ENCODE measurements at regions not wholly inside any gene's neighbourhood (a gene's known extent, or its start where the extent isn't known, plus 50 kb on each side); places are given as distances from the start of the nearest gene placed in this dataset.

- DNase-seq (ENCODE audit: low read depth): no peak
- H3K4me3 ChIP-seq (ENCODE audit: low read length): no peak overlapping the region
- TF ChIP-seq, protein P1, sequence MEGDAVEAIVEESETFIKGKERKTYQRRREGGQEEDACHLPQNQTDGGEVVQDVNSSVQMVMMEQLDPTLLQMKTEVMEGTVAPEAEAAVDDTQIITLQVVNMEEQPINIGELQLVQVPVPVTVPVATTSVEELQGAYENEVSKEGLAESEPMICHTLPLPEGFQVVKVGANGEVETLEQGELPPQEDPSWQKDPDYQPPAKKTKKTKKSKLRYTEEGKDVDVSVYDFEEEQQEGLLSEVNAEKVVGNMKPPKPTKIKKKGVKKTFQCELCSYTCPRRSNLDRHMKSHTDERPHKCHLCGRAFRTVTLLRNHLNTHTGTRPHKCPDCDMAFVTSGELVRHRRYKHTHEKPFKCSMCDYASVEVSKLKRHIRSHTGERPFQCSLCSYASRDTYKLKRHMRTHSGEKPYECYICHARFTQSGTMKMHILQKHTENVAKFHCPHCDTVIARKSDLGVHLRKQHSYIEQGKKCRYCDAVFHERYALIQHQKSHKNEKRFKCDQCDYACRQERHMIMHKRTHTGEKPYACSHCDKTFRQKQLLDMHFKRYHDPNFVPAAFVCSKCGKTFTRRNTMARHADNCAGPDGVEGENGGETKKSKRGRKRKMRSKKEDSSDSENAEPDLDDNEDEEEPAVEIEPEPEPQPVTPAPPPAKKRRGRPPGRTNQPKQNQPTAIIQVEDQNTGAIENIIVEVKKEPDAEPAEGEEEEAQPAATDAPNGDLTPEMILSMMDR (conservative IDR thresholded peaks at IDR 0.05; ENCODE audit: low read length): no peak
These were observed 175.7 kb upstream of the ZEB2 start for GRCh38 chr2:144695657-144696056.

DNA sequence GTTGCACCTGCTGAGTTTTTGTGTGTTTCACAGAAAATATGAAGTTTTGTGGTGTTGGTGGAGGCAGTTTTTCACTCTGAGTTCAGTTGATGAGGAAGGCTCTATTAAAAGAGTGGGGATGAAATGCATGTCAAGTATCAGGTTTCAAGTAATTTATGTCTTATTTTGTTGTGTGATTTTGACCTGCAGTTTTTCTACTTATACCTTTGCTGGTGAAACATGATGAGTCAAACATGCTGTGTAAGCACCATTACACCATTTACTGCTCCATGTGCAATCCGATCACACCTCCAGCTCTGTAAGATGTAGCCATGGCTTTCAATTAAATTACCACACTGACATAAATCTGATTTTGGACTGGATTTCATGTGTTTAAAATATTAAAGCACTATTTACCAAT lies 174.5 kb upstream of the ZEB2 start:
- H3K4me3 ChIP-seq (ENCODE audit: low read length): no peak overlapping the region
- TF ChIP-seq, protein P1 (conservative IDR thresholded peaks at IDR 0.05; ENCODE audit: low read length): no peak
- no peak for DNase-seq (ENCODE audit: low read depth)

GRCh38 chr2:144693179-144693578 lies 173.3 kb upstream of the ZEB2 start:
- DNase-seq (ENCODE audit: low read depth): no peak
- no peak overlapping the region for H3K4me3 ChIP-seq (ENCODE audit: low read length)
- TF ChIP-seq, protein P1 (conservative IDR thresholded peaks at IDR 0.05; ENCODE audit: low read length): no peak

DNA sequence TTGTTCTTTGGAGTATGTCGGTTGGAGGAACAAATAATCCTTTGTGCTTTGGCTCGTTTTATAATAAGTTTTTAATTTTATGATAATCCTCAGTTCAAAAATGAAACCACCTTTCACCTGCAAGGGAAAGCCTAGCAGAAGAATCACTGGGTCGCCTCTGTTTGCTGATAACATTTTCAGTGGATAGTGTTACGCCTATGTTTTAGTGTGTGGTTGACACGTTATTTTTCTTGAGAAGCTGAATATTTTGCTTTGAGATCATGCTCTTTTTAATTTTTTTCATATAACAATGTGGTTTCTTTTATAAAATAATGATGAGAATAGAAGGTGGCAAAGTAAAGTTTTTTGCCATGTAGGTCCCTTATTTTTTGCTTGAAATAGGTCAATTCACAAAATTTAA lies 172.7 kb upstream of the ZEB2 start:
- TF ChIP-seq, protein P1 (conservative IDR thresholded peaks at IDR 0.05; ENCODE audit: low read length): no peak
- H3K4me3 ChIP-seq (ENCODE audit: low read length): no peak overlapping the region
- no peak for DNase-seq (ENCODE audit: low read depth)

DNA sequence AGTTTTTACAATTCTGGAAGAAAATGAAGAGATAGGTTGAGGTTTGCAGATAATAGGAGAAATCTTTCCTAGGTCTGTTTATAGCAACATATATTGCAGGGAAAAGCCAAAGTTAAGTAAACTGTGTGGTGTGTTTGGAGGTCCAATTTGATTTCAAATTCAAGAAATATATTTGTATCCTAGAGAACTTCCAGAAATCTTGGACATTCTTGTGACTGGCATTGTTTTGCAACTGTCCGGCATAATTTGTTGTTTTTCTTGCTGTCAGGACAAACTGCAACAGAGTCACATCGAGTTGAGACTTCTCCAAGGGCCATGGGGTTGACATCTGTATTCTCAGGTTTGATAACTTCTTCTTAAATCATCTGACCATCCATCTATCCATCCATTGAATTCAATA lies 170.9 kb upstream of the ZEB2 start:
- H3K4me3 ChIP-seq (ENCODE audit: low read length): no peak overlapping the region
- TF ChIP-seq, protein P1 (conservative IDR thresholded peaks at IDR 0.05; ENCODE audit: low read length): no peak
- no peak for DNase-seq (ENCODE audit: low read depth)

DNA sequence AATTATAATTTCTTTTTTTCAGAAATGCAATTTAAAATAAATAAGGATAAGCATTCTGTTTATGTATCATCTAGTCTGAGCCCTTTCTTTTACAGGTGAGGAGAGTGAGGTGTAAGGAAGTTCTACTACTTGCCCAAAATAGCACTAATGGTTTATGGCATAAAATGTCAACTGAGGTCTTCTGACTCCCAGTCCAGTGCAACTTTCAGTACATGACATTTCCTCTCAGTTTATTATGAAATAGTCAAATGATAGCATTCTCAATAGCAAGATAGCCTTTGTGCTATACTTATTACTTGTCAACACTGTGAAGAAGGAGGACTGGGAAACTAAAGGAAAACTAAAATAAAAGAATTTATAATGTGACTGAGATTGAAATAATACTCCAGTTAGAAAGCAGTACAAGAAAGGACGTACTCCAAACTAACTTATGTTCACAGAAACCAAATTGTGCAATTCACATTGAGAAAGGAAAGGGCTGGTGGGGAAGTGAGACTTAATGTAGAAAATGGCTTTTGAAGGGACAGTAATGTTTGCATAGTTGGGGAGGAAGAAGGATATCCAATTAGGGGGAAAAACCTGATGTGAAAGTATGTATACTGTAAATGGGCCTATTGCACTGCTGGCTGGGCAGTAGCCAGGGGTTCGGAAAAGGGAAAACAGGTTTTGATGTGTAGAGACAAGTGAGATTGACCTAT lies 166.7 kb upstream of the ZEB2 start:
- H3K4me3 ChIP-seq (ENCODE audit: low read length): no peak overlapping the region
- no peak for DNase-seq (ENCODE audit: low read depth)
- TF ChIP-seq, protein P1 (conservative IDR thresholded peaks at IDR 0.05; ENCODE audit: low read length): no peak

- TF ChIP-seq, protein P1 (conservative IDR thresholded peaks at IDR 0.05; ENCODE audit: low read length): no peak
- no peak overlapping the region for H3K4me3 ChIP-seq (ENCODE audit: low read length)
- DNase-seq (ENCODE audit: low read depth): no peak
These were observed 164.0 kb upstream of the ZEB2 start for GRCh38 chr2:144683966-144684365.
